Left hindlimb (tissue), 1 donor: ENCODE measurements at regions not wholly inside any gene's neighbourhood (a gene's known extent, or its start where the extent isn't known, plus 50 kb on each side); places are given as distances from the start of the nearest gene placed in this dataset.

ENCODE experiments used
- DNase-seq: peaks from one replicate; pipeline ENCODE4 v3.0.0-alpha.2; 2018

- DNase-seq = no peak
Measured at GRCh38 chr17:36869441-36869840, 67.8 kb upstream of the LHX1 start.

DNA sequence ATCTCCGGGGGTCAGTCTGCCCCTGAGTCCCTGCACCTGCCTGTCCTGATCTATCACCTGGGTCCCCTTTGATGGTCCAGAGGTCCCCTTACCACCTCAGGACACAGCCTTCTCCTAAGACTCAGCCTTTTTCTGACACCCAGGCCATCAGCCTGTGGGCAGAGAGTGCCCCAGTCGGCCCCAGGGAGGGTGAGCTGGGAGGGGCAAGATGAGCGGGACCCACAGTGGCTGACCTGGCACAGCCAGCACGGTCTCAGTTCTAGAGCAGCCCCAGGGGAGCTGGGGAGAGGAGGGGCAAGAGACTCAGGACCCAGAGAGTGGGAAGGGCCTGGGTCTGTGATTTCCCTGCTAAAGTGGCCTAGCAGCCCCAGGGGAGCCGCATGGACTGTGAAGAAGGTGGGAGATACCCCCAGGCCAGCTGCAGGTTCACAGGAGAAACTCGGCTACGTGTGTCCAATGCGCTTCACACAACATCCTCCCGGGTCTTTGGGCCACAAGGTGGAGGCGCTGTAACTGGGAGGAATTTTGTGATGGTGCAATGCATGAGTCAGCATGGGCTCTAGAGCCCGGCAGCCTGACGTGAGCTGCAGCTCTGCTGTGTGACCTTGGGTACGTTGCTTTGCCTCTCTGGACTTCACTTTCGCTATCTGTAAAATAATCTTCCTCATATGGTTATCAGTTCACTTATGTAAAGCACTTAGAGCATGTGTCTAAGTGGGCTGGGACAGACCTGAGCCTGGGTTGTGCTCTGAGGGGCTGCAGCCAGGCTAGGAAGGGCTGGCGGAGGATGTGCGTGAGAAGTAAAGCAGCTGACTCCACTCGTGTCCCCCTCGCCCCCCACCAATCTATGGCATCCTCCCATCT is 67.2 kb upstream of the LHX1 start:
- no peak for DNase-seq

DNA sequence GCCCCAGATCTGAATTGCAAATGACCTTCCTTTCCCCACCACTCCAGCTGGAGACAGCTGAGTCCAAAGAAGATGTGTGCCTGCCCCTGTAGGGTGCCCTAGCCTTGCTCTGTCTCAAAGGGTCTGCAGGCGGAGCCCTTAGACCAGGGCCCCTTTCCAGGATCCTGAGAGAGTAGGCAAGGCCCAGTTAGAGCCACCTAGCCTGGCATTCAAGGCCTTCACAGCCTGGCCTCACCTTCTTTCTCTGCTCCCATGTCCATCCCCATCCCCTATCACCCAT is 66.6 kb upstream of the LHX1 start:
- DNase-seq = no peak

DNA sequence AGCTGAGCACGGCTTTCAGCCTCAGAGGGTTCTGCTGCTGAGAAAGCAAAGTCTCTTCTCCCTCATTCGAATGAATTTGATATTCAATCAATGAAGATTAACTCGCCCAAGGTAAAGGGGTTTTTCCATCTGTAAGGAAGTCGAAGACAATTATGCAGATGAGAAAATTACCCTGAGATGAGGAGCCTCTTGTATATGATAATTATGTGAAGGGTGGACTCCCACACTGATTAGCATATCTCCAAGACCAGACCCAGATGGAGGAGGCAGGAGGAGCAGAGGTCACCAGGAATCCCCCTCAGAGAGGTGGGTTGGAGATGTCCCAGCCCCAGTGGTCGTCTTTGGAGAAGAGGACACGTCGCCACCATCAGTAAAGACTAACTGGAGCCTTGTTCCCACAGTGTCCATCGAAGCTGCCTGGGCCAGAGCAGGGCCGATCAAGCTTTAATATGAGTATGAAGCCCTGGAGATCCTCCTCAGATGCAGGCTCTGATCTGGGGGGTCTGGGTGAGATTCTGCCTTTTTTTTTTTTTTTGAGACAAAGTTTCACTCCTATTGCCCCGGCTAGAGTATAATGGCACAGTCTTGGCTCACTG is 61.5 kb upstream of the LHX1 start:
- no peak for DNase-seq

DNA sequence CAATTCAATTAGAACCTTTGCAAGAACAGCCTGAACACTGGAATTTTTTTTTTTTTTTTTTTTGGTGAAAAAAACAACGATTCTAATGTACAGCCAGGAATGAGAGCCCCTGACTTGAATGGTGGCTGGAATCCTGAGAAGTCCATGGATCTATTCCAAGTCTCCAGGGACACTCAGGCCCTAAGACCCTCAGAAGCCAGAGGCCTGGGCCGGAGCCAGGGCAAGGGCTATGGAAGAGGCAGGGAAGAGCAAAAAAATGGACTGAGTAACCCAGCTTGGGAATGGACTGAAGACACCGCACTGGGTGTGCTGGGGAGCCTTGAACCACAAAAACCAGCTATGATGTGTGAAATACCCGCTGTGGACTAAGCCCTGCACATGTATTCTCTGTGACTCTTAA is 60.3 kb upstream of the LHX1 start:
- no peak for DNase-seq

GRCh38 chr17:36877771-36878170 is 59.5 kb upstream of the LHX1 start:
- no peak for DNase-seq

GRCh38 chr17:36878216-36878615 is 59.1 kb upstream of the LHX1 start:
- no peak for DNase-seq

DNA sequence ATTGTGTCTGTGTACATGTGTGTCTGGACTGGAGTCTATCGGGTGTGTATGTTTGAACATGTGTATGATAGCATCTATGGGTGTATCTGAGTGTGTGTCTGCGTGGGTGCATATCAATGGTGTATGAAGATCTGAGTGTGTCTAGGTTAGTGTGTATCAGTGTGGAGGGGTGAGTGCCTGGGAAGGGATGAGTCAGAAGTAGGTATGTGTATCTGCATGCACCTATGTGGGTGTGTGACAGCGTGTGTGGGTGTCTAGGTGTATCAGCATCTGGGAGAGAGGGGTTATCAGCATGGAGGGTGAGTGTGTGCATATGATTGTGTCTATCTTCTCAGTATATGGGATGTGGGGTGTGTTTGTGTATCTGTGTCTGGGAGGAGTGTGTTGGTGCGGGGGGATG is 58.2 kb upstream of the LHX1 start:
- DNase-seq = no peak

- no peak for DNase-seq
Measured at GRCh38 chr17:36879624-36880131, 57.6 kb upstream of the LHX1 start.

DNA sequence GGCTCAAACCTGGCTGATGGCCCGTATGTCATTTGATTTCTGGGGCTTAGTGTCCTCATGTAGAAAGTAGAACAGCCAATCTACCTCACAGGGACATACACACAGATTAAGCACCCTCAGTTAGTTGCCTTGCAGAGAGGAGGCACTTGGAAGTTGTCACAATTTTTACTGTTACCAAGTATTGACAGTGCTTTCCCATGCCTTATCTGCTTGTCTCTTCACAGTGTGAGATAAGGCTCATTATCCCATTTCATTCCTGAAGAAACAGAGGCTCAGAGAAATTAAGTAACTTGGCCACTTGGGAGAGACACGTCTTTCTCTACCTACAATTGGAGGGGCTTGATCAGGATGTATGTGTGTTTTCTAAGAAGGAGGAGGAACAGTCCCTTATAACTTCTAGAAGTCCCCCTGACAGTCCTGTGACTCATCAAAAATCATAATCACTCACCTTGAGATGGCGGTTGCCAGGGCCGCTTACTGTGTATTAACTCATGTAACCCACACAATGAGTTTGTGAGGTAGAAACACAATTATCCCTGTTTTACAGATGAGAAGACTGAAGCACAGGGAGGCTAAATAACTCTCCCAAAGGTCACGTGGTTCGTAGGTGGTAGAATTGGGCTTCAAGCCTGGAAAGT is 56.9 kb upstream of the LHX1 start:
- DNase-seq = no peak

DNA sequence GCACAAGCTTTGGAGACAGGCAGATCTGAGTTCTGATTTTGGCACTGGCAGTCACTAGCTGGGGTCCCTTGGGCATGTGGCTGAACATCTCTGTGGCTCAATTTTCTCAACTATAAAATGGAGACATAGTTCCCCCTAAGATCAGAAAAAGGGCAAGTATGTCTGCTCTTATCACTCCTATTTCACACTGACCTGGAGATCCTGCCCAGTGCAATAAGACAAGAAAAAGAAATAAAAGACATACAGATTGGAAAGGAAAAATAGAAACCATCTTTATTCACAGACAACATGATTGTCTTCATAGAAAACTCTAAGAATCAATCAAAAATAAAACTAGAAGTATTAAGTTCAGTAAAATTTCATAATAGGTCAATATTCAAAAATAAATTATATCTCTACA is 56.0 kb upstream of the LHX1 start:
- DNase-seq = no peak

DNA sequence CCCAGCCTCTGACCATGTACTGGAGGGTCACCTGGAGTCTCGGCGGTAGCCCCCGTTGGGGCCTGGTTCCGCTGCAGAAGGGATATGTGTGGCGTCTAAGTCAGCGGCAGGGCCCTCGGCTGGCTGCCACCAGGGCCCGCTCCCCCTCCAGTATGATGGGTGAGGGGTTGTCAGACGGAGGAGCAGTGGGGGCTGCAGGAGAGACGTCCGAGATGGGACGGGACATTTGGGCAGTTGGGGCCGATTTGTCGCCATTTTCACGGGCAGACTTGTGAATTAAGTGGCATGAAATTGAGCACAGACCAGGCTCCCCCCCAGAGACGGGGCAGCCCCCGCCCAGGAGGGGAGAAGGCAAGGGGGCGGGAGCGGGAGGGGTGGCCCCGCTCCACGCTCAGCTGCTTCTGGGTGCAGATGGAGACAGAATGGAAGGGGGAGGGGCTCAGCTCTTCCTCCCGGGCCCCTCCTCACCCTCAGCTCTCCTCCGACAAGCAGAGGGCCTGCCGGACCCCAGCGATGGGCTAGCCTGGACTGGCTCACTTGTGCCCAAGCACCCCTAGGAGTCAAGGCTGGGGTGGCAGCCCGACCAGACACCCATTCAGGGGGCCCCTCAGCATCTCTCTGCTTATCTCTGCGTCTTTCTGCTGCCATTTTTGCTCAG is 52.7 kb upstream of the LHX1 start:
- DNase-seq = no peak

GRCh38 chr17:36885153-36885735 is 52.0 kb upstream of the LHX1 start:
- DNase-seq = no peak

GRCh38 chr17:36885771-36886377 is 51.4 kb upstream of the LHX1 start:
- DNase-seq = no peak
